Panc1 (cell line): ENCODE measurements at regions not wholly inside any gene's neighbourhood (a gene's known extent, or its start where the extent isn't known, plus 50 kb on each side); places are given as distances from the start of the nearest gene placed in this dataset.

Experiments used
- ATAC-seq: fragments of 200-7000 bp; cut with Tn5 transposase; 2 replicates; pipeline ENCODE4 v1.9.1; 2020; ENCODE audit warnings: mild to moderate bottlenecking, moderate library complexity
- BruUV-seq: library from RNA; stranded (reverse); fragments of 400-500 nt; replicated peaks from 2 replicates; lab custom pipeline; 2021; lab: Mats Ljungman, UMichigan
- CTCF ChIA-PET: fragments of 300-600 bp; sonication (Branson Sonifier 250); formaldehyde crosslinking; loops from one replicate; lab custom pipeline; 2022; ENCODE audit warnings: antibody characterized with exemption; lab: Charles Lee
- POLR2A ChIA-PET: fragments of 300-600 bp; sonication (Branson Sonifier 250); formaldehyde crosslinking; loops from one replicate; lab custom pipeline; 2022; ENCODE audit warnings: antibody characterized with exemption; lab: Charles Lee
- DNase-seq: peaks from one replicate; pipeline ENCODE4 v3.0.0-alpha.2; 2010; ENCODE audit warnings: low read depth, low spot score
- H3K27ac ChIP-seq: 2 replicates; pipeline ENCODE4 v1.5.1; 2011; ENCODE audit warnings: mild to moderate bottlenecking, low read length, inconsistent platforms
- H3K27me3 ChIP-seq: fragments of 200-500 bp; sonication (Bioruptor generic); 2 replicates; pipeline ENCODE4 v1.6.0; 2014; ENCODE audit warnings: low read length, inconsistent platforms; ENCODE audit not compliant: control insufficient read depth, insufficient read depth
- H3K36me3 ChIP-seq: fragments of 200-500 bp; sonication (Bioruptor generic); 2 replicates; pipeline ENCODE4 v1.5.1; 2014; ENCODE audit warnings: inconsistent platforms, mild to moderate bottlenecking, low read length, moderate library complexity; ENCODE audit not compliant: control insufficient read depth, insufficient read depth
- H3K4me1 ChIP-seq: 2 replicates; pipeline ENCODE4 v1.5.1; 2011; ENCODE audit warnings: inconsistent platforms, mild to moderate bottlenecking, low read length, moderate library complexity; ENCODE audit not compliant: control insufficient read depth, insufficient read depth
- H3K4me3 ChIP-seq, 2 experiments: 2 replicates each; pipeline ENCODE4 v1.5.1; 2011 to 2012; ENCODE audit warnings: low read depth in 2 of 2, low read length in 2 of 2, mild to moderate bottlenecking in 2 of 2, inconsistent platforms in 1 of 2, moderate library complexity in 1 of 2
- H3K9me3 ChIP-seq: fragments of 200-500 bp; sonication (Bioruptor generic); 2 replicates; pipeline ENCODE4 v1.5.1; 2014; ENCODE audit warnings: low read depth, mild to moderate bottlenecking, inconsistent platforms, low read length, moderate library complexity; ENCODE audit not compliant: control insufficient read depth, insufficient read depth
- POLR2AphosphoS5 ChIP-seq: IDR thresholded peaks from 2 replicates; pipeline ENCODE4 v1.6.1; 2012; ENCODE audit warnings: mild to moderate bottlenecking, low read depth, low read length, moderate library complexity
- SIN3A ChIP-seq: IDR thresholded peaks from 2 replicates; pipeline ENCODE4 v1.6.1; 2012; ENCODE audit warnings: low read depth, mild to moderate bottlenecking, low read length, moderate library complexity, borderline replicate concordance; ENCODE audit not compliant: insufficient read depth
- TCF7L2 ChIP-seq: IDR thresholded peaks from 2 replicates; pipeline ENCODE4 v1.6.1; 2011; ENCODE audit warnings: mild to moderate bottlenecking, low read depth, low read length, inconsistent platforms
- in situ Hi-C: cut with HindIII; loops from 2 replicates; pipeline ENCODE4 v1.10.0; 2016; ENCODE audit warnings: low sequenced_read_pairs, low pct_unique_long_range_greater_than_20kb
- intact Hi-C: fragments of 100-400 bp; cut with micrococcal nuclease; formaldehyde crosslinking; loops from one replicate; pipeline ENCODE4 v1.10.0; 2022; ENCODE audit not compliant: unreplicated experiment
- TF ChIP-seq, protein P1 (sequence below), 2 experiments: IDR thresholded peaks; 2 replicates each; pipeline ENCODE4 v1.6.1; 2011 to 2012; ENCODE audit warnings: low read depth in 2 of 2, control low read depth in 1 of 2, low read length in 1 of 2, mild to moderate bottlenecking in 1 of 2, moderate library complexity in 1 of 2; ENCODE audit not compliant: insufficient read depth in 1 of 2
- TF ChIP-seq, protein P2 (sequence below): fragments of 450-650 bp; IDR thresholded peaks from 2 replicates; pipeline ENCODE4 v1.5.1; 2017; ENCODE audit warnings: mild to moderate bottlenecking

DNA sequence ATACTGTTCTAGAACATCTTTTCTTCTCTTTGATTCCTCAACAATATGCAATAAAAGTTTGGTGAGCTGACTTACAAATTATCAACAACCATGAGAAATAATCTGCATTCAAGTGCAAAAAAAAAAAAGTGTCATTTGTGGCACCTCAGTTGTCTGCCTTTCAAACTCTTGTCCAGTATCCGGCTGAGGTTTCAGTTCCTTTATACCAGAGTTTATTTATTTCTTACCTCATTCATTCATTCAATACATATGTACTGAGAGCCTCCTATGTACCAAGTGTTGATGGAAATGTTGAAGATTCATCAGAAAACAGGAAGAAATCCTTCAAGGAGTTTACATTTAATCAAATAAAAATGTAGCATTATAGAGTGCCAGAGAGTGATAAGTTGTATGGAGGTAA lies 484.1 kb downstream of the RMST start:
- no peak for ATAC-seq

DNA sequence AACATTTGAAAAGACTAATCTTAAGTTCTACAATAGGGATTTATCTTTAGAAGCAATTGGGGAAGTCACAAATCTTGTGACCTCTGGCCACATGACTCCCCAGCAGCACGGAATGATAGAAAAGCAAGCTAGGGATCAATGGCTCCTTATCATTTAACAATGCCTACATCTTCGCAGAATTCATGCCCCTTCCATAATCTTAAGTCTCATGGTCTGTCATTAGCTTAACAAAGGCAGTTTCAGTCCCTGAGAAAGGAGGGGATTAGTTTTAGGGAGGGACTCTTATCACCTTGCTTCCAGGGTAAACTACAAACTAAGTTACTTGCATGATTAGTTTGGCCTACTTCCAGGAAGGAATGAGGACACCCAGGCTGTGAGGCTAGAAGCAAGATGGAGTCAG lies 486.0 kb downstream of the RMST start:
- in situ Hi-C loops: no loop called here

More for the DNA sequence above, 484.1 kb downstream of the RMST start:
- ChIA-PET CTCF (no interaction called here), POLR2A (no interaction called here)
- intact Hi-C loops: no loop called here
- no peaks in the 10 kb centered on the region for H3K27me3 ChIP-seq
- H3K4me1 ChIP-seq: no peaks in the 10 kb centered on the region
- H3K9me3 ChIP-seq: no peaks in the 10 kb centered on the region
- no peaks in the 10 kb centered on the region for H3K36me3 ChIP-seq
- BruUV-seq: no TSS peak
- H3K4me3 ChIP-seq: no peak overlapping the region
- no peak overlapping the region for H3K27ac ChIP-seq
- TF ChIP-seq, protein P1, sequence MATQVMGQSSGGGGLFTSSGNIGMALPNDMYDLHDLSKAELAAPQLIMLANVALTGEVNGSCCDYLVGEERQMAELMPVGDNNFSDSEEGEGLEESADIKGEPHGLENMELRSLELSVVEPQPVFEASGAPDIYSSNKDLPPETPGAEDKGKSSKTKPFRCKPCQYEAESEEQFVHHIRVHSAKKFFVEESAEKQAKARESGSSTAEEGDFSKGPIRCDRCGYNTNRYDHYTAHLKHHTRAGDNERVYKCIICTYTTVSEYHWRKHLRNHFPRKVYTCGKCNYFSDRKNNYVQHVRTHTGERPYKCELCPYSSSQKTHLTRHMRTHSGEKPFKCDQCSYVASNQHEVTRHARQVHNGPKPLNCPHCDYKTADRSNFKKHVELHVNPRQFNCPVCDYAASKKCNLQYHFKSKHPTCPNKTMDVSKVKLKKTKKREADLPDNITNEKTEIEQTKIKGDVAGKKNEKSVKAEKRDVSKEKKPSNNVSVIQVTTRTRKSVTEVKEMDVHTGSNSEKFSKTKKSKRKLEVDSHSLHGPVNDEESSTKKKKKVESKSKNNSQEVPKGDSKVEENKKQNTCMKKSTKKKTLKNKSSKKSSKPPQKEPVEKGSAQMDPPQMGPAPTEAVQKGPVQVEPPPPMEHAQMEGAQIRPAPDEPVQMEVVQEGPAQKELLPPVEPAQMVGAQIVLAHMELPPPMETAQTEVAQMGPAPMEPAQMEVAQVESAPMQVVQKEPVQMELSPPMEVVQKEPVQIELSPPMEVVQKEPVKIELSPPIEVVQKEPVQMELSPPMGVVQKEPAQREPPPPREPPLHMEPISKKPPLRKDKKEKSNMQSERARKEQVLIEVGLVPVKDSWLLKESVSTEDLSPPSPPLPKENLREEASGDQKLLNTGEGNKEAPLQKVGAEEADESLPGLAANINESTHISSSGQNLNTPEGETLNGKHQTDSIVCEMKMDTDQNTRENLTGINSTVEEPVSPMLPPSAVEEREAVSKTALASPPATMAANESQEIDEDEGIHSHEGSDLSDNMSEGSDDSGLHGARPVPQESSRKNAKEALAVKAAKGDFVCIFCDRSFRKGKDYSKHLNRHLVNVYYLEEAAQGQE (IDR thresholded peaks at IDR 0.05; ENCODE audit: insufficient read depth in 1 of 2, low read depth in 2 of 2, low read length in 1 of 2): no peak
- TF ChIP-seq SIN3A (no peak), TCF7L2 (no peak), POLR2AphosphoS5 (no peak)
- TF ChIP-seq, protein P2, sequence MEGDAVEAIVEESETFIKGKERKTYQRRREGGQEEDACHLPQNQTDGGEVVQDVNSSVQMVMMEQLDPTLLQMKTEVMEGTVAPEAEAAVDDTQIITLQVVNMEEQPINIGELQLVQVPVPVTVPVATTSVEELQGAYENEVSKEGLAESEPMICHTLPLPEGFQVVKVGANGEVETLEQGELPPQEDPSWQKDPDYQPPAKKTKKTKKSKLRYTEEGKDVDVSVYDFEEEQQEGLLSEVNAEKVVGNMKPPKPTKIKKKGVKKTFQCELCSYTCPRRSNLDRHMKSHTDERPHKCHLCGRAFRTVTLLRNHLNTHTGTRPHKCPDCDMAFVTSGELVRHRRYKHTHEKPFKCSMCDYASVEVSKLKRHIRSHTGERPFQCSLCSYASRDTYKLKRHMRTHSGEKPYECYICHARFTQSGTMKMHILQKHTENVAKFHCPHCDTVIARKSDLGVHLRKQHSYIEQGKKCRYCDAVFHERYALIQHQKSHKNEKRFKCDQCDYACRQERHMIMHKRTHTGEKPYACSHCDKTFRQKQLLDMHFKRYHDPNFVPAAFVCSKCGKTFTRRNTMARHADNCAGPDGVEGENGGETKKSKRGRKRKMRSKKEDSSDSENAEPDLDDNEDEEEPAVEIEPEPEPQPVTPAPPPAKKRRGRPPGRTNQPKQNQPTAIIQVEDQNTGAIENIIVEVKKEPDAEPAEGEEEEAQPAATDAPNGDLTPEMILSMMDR: no peak
- in situ Hi-C loops: no loop called here
- no peak for DNase-seq

More for the DNA sequence above, 486.0 kb downstream of the RMST start:
- H3K4me3 ChIP-seq: no peak overlapping the region
- H3K9me3 ChIP-seq: no peaks in the 10 kb centered on the region
- no peak for DNase-seq
- H3K4me1 ChIP-seq: no peaks in the 10 kb centered on the region
- no peaks in the 10 kb centered on the region for H3K27me3 ChIP-seq
- intact Hi-C loops: no loop called here
- no TSS peak for BruUV-seq
- ChIA-PET POLR2A (no interaction called here), CTCF (no interaction called here)
- H3K36me3 ChIP-seq: no peaks in the 10 kb centered on the region
- no peak for ATAC-seq
- no peak overlapping the region for H3K27ac ChIP-seq
- no peak for TF ChIP-seq TCF7L2
- TF ChIP-seq POLR2AphosphoS5: no peak
- TF ChIP-seq, protein P1 (IDR thresholded peaks at IDR 0.05; ENCODE audit: insufficient read depth in 1 of 2, low read depth in 2 of 2, low read length in 1 of 2): no peak
- TF ChIP-seq SIN3A: no peak
- TF ChIP-seq, protein P2: no peak
